KBM-7 (cell line): ENCODE measurements at regions not wholly inside any gene's neighbourhood (a gene's known extent, or its start where the extent isn't known, plus 50 kb on each side); places are given as distances from the start of the nearest gene placed in this dataset.

Experiments used
- DNase-seq: peaks from one replicate; pipeline ENCODE4 v3.0.0-alpha.2; 2015
- in situ Hi-C: fragments of 300-500 bp; cut with MboI; formaldehyde crosslinking; loops from 2 replicates; pipeline ENCODE4 v1.14.3; 2020; ENCODE audit warnings: low sequenced_read_pairs, low pct_unique_long_range_greater_than_20kb, mixed read lengths

- in situ Hi-C loops = no loop called here
- DNase-seq = no peak
Observed at GRCh38 chr2:78925258-78925657, 100.2 kb upstream of the REG3G start.

- DNase-seq = no peak
- in situ Hi-C loops = no loop called here
Observed at GRCh38 chr2:78928502-78928901, 97.0 kb upstream of the REG3G start.

GRCh38 chr2:78940998-78941397 is 84.5 kb upstream of the REG3G start:
- DNase-seq = no peak
- in situ Hi-C loops = no loop called here

GRCh38 chr2:78941751-78942150 is 83.8 kb upstream of the REG3G start:
- in situ Hi-C loops = no loop called here
- DNase-seq = no peak

- DNase-seq = no peak
- in situ Hi-C loops = no loop called here
Observed at GRCh38 chr2:78963881-78964280, 61.6 kb upstream of the REG3G start.

- in situ Hi-C loops = no loop called here
- DNase-seq = no peak
Observed at GRCh38 chr2:78967294-78967693, 58.2 kb upstream of the REG3G start.

GRCh38 chr2:78973630-78974029 is 51.9 kb upstream of the REG3G start:
- no peak for DNase-seq
- in situ Hi-C loops = no loop called here
